ENCODE measurements at regions not wholly inside any gene's neighbourhood (a gene's known extent, or its start where the extent isn't known, plus 50 kb on each side); places are given as distances from the start of the nearest gene placed in this dataset.

GRCh38 chr7:153023194-153023592 is 263.6 kb downstream of the ACTR3B start:
- H2AFZ ChIP-seq (ENCODE audit: low read depth, low read length) = no peak overlapping the region
- H3K9me3 ChIP-seq (ENCODE audit: low read length) = no peaks in the 10 kb centered on the region
- H3F3A ChIP-seq (ENCODE audit: insufficient read depth, low read length, poor library complexity, severe bottlenecking) = no peaks in the 10 kb centered on the region
- peaks cover 10% of the 10 kb centered on the region for H3K27me3 ChIP-seq (ENCODE audit: insufficient read depth, low read depth, low read length)
- H3K79me2 ChIP-seq (replicated peaks; ENCODE audit: insufficient read depth, low read length) = no peaks in the 10 kb centered on the region
- TF ChIP-seq MXI1 (conservative IDR thresholded peaks at IDR 0.05; ENCODE audit: poor library complexity, severe bottlenecking) (no peak), EP300 (conservative IDR thresholded peaks at IDR 0.05; ENCODE audit: poor library complexity, severe bottlenecking) (no peak), SMC3 (conservative IDR thresholded peaks at IDR 0.05; ENCODE audit: poor library complexity) (no peak), RAD21 (conservative IDR thresholded peaks at IDR 0.05) (no peak), EZH2 (IDR thresholded peaks at IDR 0.05; ENCODE audit: borderline replicate concordance, insufficient read depth, low read length, poor library complexity, severe bottlenecking) (no peak), POLR2AphosphoS5 (IDR thresholded peaks at IDR 0.05) (no peak), TAF1 (IDR thresholded peaks at IDR 0.05; ENCODE audit: low read depth) (no peak), CTCF (IDR thresholded peaks at IDR 0.05; ENCODE audit: poor library complexity, severe bottlenecking) (no peak), REST (IDR thresholded peaks at IDR 0.05; ENCODE audit: borderline replicate concordance) (no peak)
- no peaks in the 10 kb centered on the region for H3K9me2 ChIP-seq (ENCODE audit: insufficient read depth, low read length)
- no peak overlapping the region for H3K9ac ChIP-seq (ENCODE audit: low read length)
- no peak overlapping the region for H3K27ac ChIP-seq (ENCODE audit: low read length)
- no peaks in the 10 kb centered on the region for H3K36me3 ChIP-seq (ENCODE audit: insufficient read depth, low read length)
- H4K20me1 ChIP-seq (ENCODE audit: insufficient read depth) = no peaks in the 10 kb centered on the region
- no peak overlapping the region for H3K4me2 ChIP-seq (ENCODE audit: low read length)
- H3K4me3 ChIP-seq (ENCODE audit: low read length) = no peak overlapping the region

- TF ChIP-seq RAD21 (conservative IDR thresholded peaks at IDR 0.05) (no peak), CTCF (IDR thresholded peaks at IDR 0.05; ENCODE audit: poor library complexity, severe bottlenecking) (no peak), REST (IDR thresholded peaks at IDR 0.05; ENCODE audit: borderline replicate concordance) (no peak), SMC3 (conservative IDR thresholded peaks at IDR 0.05; ENCODE audit: poor library complexity) (no peak), POLR2AphosphoS5 (IDR thresholded peaks at IDR 0.05) (no peak), EZH2 (IDR thresholded peaks at IDR 0.05; ENCODE audit: borderline replicate concordance, insufficient read depth, low read length, poor library complexity, severe bottlenecking) (no peak)
- peaks cover 10% of the 10 kb centered on the region for H3K27me3 ChIP-seq (ENCODE audit: insufficient read depth, low read depth, low read length)
- no peak overlapping the region for H3K27ac ChIP-seq (ENCODE audit: low read length)
- no peaks in the 10 kb centered on the region for H3K79me2 ChIP-seq (replicated peaks; ENCODE audit: insufficient read depth, low read length)
- no peak overlapping the region for H3K4me3 ChIP-seq (ENCODE audit: low read length)
- H3K9me2 ChIP-seq (ENCODE audit: insufficient read depth, low read length) = no peaks in the 10 kb centered on the region
- H3K36me3 ChIP-seq (ENCODE audit: insufficient read depth, low read length) = no peaks in the 10 kb centered on the region
- H3K9ac ChIP-seq (ENCODE audit: low read length) = no peak overlapping the region
- H2AFZ ChIP-seq (ENCODE audit: low read depth, low read length) = no peak overlapping the region
- no peaks in the 10 kb centered on the region for H3F3A ChIP-seq (ENCODE audit: insufficient read depth, low read length, poor library complexity, severe bottlenecking)
- H3K4me2 ChIP-seq (ENCODE audit: low read length) = no peak overlapping the region
- no peaks in the 10 kb centered on the region for H4K20me1 ChIP-seq (ENCODE audit: insufficient read depth)
- no peaks in the 10 kb centered on the region for H3K9me3 ChIP-seq (ENCODE audit: low read length)
Measured at GRCh38 chr7:153027210-153027609, 267.7 kb downstream of the ACTR3B start.
